ENCODE measurements at regions not wholly inside any gene's neighbourhood (a gene's known extent, or its start where the extent isn't known, plus 50 kb on each side); places are given as distances from the start of the nearest gene placed in this dataset.

DNA sequence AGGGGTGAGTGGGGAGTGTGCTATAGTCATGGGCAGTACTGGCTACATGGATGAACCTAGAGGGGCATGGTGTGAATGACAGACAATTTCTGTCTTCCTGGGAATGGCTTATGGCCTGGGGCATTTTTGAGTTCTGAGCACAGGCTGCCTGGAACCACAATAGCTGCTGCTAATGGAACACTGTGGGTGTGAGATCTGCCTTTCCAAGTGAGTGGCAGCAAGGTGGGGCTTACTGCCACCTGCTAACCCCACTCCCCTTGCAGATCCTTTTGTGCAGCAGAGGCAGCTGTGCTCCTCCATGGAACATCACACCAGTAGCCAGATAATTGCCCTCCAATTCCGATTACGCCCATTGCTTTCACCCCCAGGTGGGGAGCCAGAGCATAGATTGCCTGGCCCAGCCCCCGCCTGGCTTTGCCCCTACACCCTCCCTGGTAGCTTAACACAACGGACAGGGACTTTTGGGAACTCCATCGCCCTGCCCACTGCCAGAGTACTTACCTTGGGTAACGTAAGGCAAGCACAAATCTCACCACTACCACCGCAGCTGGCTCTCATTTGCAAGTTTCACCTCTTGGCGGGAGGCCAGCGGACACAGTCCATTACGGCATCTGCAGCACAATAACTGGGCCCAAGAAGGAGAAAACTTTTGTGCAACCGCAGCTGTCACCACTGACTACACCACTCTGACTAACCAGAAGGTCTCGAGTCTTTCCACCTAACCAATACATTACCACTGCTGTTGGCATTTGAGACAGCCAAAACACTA, 421.2 kb upstream of the NWD2 start:
- no peak for DNase-seq (ENCODE audit: low read depth)

DNA sequence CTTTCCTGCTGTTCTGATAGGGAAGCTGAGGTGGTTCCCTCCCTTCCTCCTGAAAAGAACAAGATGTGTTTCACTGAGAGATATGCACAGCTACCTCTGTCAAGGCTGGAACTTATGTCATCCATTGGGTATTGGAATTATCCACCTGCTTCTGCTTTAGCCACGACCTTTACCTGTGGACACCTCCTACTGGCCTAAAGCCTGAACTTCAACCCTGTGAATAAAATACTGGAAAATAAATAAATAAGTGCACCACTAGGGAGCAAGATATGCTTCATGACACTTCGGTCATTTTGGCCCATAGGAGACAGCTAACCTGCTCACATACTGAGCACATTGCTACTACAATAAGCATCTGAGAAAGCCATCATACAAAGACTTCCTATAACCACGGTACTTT, 419.9 kb upstream of the NWD2 start:
- DNase-seq (ENCODE audit: low read depth) = no peak

GRCh38 chr4:36835246-36835645, 409.3 kb upstream of the NWD2 start:
- no peak for DNase-seq (ENCODE audit: low read depth)

- DNase-seq (ENCODE audit: low read depth) = peak; percentile 0
Observed at GRCh38 chr4:36841583-36842326, 402.8 kb upstream of the NWD2 start.

DNA sequence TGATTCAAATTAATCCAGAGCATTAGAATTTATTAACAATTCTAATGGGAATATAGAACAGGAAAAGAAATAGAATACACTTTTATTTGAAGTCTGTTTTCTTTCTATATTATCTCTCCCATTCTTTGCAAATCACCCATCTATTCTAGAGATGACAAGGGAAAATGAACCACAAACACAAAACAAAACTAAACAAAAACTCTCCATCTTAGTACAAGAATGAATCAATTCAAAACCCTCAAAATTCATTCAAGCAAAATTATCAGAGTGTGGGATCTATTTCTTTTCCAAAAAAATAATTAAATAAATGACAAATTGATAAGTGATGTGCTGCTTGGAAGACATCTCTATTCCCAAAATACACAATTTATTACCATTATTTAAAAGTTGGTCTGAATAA, 400.1 kb upstream of the NWD2 start:
- no peak for DNase-seq (ENCODE audit: low read depth)

- no peak for DNase-seq (ENCODE audit: low read depth)
Observed at GRCh38 chr4:36852856-36853255, 391.7 kb upstream of the NWD2 start.

- no peak for DNase-seq (ENCODE audit: low read depth)
Observed at GRCh38 chr4:36854554-36854953, 390.0 kb upstream of the NWD2 start.

GRCh38 chr4:36863601-36864000, 380.9 kb upstream of the NWD2 start:
- no peak for DNase-seq (ENCODE audit: low read depth)

- no peak for DNase-seq (ENCODE audit: low read depth)
Observed at GRCh38 chr4:36870121-36870520, 374.4 kb upstream of the NWD2 start.

DNA sequence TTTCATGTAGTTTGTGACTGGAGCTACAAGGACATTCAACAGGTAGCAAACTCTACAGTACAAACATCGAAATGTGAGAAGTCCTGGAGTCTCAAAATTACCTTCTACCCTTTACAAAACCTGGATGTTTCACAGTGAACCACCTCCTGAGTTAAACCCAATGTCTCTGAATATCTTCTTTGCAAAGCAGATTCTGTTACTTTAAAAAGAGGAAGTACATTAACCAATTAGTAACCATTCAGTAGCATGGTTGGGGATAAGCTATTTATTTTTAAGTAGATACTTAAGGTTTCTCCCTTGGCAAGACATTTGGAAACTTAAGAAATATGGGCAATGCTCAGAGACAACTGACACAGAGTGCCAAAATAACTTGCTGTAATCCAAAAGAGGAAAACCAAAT, 371.9 kb upstream of the NWD2 start:
- no peak for DNase-seq (ENCODE audit: low read depth)

GRCh38 chr4:36884151-36884550, 360.4 kb upstream of the NWD2 start:
- DNase-seq (ENCODE audit: low read depth) = no peak

GRCh38 chr4:36891971-36892370, 352.6 kb upstream of the NWD2 start:
- DNase-seq (ENCODE audit: low read depth) = no peak

DNA sequence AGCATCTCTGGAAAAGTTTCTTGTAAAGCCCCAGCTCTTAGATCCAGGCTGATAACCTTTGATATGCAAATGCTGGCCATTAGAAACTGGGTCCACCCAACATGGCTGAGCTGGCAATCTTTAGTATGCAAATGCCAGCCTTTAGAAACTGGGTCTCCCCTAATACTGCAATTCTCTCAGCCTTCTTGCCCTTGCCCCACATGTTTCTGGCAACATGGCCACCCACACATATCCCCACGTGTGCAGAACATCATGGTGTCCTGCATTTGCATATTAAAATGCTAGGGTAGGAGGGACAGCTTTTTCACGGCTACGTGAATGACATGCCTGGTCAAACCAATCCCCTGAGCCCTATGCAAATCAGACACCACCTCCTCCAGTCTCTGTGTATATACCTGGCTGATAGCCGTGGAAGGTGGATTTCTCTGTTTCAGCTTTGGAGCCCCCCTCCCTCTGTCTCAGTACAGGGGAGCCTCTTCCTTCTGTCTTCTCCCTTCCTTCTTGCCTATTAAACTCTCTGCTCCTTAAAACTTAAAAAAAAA, 344.0 kb upstream of the NWD2 start:
- DNase-seq (ENCODE audit: low read depth) = no peak

GRCh38 chr4:36904823-36905222, 339.7 kb upstream of the NWD2 start:
- DNase-seq (ENCODE audit: low read depth) = no peak

DNA sequence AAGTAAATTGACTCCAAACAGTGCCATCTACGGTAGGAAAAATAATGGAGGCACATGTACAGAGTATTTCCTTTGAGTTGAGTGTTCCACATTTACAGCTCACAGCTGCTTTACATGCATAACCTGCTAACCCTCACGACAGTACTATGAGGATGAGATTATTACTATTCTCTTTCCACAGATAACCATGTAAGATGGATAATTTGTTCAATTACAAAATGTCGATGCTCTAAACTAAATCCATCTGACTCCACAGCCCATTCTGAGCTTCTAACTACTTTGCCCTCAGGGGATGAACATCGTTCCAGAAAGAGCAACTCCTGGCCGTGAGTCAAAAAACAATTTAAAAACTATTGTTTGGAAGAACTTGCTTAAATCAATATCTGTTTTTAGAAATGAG, 330.4 kb upstream of the NWD2 start:
- DNase-seq (ENCODE audit: low read depth) = no peak

GRCh38 chr4:36915717-36916116, 328.8 kb upstream of the NWD2 start:
- no peak for DNase-seq (ENCODE audit: low read depth)

DNA sequence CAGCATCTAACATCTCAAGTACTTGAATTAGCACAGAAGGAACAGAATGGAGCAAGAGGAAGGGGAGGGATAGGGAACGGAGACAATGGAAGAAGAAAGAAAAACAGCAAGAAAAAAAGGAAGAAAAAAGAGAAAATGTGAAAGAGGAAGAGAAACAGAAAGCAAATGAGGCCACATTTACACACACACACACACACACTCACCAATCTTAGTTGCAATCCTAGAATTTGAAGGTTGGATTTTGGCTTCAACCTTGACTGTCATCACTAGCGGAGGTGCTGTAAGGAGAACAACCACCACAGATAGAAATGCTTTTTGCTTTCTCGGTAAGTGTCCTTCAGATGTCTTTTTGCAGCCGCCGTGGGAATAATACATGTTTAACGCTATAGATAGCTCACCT, 327.1 kb upstream of the NWD2 start:
- no peak for DNase-seq (ENCODE audit: low read depth)

DNA sequence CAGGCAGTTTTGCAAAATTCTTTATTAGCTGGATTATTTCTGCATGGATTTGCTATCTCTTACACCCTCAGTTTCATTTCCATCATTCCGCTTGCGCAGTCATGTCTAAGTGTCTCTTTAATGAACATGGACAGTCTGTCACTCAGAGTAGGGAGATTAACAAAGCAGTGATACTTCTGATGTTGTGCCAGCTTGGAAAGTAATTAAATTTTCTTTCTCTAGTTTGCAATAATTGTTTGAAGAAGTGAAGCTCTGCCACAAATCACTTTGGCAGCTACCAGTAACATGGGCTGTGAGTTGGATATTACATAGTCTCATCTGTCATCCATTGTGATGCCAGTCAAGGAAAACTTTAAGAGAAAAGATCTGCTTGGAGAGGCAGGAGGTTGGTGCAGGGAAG, 324.8 kb upstream of the NWD2 start:
- DNase-seq (ENCODE audit: low read depth) = no peak

DNA sequence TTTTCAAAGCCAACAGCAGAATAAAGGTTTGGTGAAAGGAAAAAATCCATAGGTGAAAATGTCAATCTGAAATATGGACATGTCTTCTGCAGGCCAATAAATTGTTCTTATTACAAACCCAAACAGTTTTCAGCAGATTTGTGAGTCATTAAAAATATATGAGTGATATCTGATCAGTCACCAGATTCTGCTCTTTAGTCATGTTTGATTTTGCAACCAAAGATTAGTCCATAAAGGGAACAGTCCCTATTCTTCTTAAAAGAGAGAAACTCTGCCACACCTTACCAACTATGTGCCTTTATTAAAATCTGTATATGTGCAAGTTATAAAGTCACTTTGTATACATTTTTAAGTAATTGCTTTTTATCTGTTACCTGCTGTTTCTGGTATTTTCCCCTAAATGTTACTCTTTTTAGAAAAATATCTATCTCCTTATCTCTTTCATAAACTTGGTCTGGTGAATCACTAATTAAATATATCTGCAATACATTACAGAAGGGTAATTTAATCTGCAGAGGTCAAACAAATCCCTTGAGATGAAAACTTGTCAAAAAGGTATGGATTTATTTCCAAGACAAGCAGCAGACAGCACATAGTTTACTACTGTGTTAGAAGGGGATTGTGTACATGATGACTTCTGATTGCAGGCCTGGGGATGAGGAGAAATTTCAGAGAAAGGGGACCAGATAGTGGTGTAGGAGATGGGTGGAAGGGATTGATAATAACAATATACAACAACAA, 322.9 kb upstream of the NWD2 start:
- DNase-seq (ENCODE audit: low read depth) = no peak

DNA sequence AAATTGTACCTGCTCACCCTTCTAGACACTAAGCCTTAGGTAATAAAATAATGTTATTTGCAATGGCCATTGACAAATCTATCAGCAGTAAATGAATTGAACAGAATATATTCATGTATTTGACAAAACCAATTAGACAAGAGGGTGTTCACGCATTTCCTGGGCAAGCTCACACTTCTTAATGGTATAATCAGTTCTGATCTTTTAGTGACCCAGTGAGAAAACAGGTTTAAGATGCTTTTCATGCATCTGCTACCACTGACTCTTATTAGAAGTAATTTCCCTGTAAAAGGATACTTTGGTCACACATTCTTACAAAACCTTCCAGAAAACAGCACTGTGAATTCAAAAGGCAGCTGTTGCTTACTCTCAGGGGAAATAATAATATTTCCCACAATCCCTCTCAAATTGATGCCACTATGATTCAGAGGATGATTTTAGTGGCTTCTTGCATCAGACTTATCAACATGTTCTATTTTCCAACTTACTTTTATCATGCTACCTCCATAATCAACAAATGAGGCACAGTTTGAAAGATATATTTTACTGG, 313.9 kb upstream of the NWD2 start:
- no peak for DNase-seq (ENCODE audit: low read depth)

- DNase-seq (ENCODE audit: low read depth) = no peak
Observed at GRCh38 chr4:36944232-36944631, 300.3 kb upstream of the NWD2 start.

- no peak for DNase-seq (ENCODE audit: low read depth)
Observed at GRCh38 chr4:36961420-36961819, 283.1 kb upstream of the NWD2 start.
